GM12865 (cell line): ENCODE measurements at regions not wholly inside any gene's neighbourhood (a gene's known extent, or its start where the extent isn't known, plus 50 kb on each side); places are given as distances from the start of the nearest gene placed in this dataset.

Experiments
- DNase-seq: peaks from one replicate; pipeline ENCODE4 v3.0.0; 2010; ENCODE audit warnings: low read depth
- H3K4me3 ChIP-seq: 2 replicates; pipeline ENCODE4 v1.5.1; 2011; ENCODE audit warnings: mild to moderate bottlenecking, low read depth, low read length, control low read depth
- TF ChIP-seq, protein P1 (sequence below): IDR thresholded peaks from 2 replicates; pipeline ENCODE4 v1.5.1; 2011; ENCODE audit warnings: low read length, control low read depth, low read depth, inconsistent platforms; ENCODE audit not compliant: insufficient read depth; ENCODE audit errors: missing control alignments

GRCh38 chr2:176495826-176496225, 226.6 kb downstream of the MTX2 start:
- H3K4me3 ChIP-seq = no peak overlapping the region
- no peak for DNase-seq
- TF ChIP-seq, protein P1, sequence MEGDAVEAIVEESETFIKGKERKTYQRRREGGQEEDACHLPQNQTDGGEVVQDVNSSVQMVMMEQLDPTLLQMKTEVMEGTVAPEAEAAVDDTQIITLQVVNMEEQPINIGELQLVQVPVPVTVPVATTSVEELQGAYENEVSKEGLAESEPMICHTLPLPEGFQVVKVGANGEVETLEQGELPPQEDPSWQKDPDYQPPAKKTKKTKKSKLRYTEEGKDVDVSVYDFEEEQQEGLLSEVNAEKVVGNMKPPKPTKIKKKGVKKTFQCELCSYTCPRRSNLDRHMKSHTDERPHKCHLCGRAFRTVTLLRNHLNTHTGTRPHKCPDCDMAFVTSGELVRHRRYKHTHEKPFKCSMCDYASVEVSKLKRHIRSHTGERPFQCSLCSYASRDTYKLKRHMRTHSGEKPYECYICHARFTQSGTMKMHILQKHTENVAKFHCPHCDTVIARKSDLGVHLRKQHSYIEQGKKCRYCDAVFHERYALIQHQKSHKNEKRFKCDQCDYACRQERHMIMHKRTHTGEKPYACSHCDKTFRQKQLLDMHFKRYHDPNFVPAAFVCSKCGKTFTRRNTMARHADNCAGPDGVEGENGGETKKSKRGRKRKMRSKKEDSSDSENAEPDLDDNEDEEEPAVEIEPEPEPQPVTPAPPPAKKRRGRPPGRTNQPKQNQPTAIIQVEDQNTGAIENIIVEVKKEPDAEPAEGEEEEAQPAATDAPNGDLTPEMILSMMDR = no peak

GRCh38 chr2:176496761-176497160, 227.5 kb downstream of the MTX2 start:
- TF ChIP-seq, protein P1 = no peak
- no peak for DNase-seq

GRCh38 chr2:176500901-176501300, 231.7 kb downstream of the MTX2 start:
- TF ChIP-seq, protein P1 = no peak
- no peak for DNase-seq
- H3K4me3 ChIP-seq = no peak overlapping the region

More at GRCh38 chr2:176496761-176497160, 227.5 kb downstream of the MTX2 start:
- no peak overlapping the region for H3K4me3 ChIP-seq

GRCh38 chr2:176501617-176502016, 232.4 kb downstream of the MTX2 start:
- no peak for DNase-seq
- TF ChIP-seq, protein P1 = no peak
- no peak overlapping the region for H3K4me3 ChIP-seq

- no peak for DNase-seq
Observed at GRCh38 chr2:176502619-176503018, 233.4 kb downstream of the MTX2 start.

GRCh38 chr2:176503776-176504175, 234.5 kb downstream of the MTX2 start:
- TF ChIP-seq, protein P1 = no peak
- DNase-seq = no peak
- no peak overlapping the region for H3K4me3 ChIP-seq

More at GRCh38 chr2:176502619-176503018, 233.4 kb downstream of the MTX2 start:
- H3K4me3 ChIP-seq = no peak overlapping the region
- TF ChIP-seq, protein P1 = no peak

- DNase-seq = no peak
- no peak overlapping the region for H3K4me3 ChIP-seq
- TF ChIP-seq, protein P1 = no peak
Observed at GRCh38 chr2:176504440-176504839, 235.2 kb downstream of the MTX2 start.
